Femur (tissue), 1 donor: ENCODE measurements at regions not wholly inside any gene's neighbourhood (a gene's known extent, or its start where the extent isn't known, plus 50 kb on each side); places are given as distances from the start of the nearest gene placed in this dataset.

ENCODE experiments used
- DNase-seq: peaks from one replicate; pipeline ENCODE4 v3.0.0-alpha.2; 2017

- DNase-seq, result no peak
Observed at GRCh38 chr7:9876053-9876452, 1097.6 kb upstream of the PHF14 start.

GRCh38 chr7:9889554-9889953, 1084.1 kb upstream of the PHF14 start:
- DNase-seq, result no peak

GRCh38 chr7:9890092-9890491, 1083.6 kb upstream of the PHF14 start:
- DNase-seq, result no peak

GRCh38 chr7:9891056-9891455, 1082.6 kb upstream of the PHF14 start:
- no peak for DNase-seq

- DNase-seq, result no peak
Observed at GRCh38 chr7:9900339-9900738, 1073.3 kb upstream of the PHF14 start.

- no peak for DNase-seq
Observed at GRCh38 chr7:9921326-9921725, 1052.3 kb upstream of the PHF14 start.

GRCh38 chr7:9937944-9938631, 1035.6 kb upstream of the PHF14 start:
- no peak for DNase-seq

- no peak for DNase-seq
Observed at GRCh38 chr7:9939176-9939575, 1034.5 kb upstream of the PHF14 start.

- no peak for DNase-seq
Observed at GRCh38 chr7:9945131-9945530, 1028.5 kb upstream of the PHF14 start.

- DNase-seq, result no peak
Observed at GRCh38 chr7:9945857-9946256, 1027.8 kb upstream of the PHF14 start.

- no peak for DNase-seq
Observed at GRCh38 chr7:9955138-9955537, 1018.5 kb upstream of the PHF14 start.

- no peak for DNase-seq
Observed at GRCh38 chr7:9958486-9958885, 1015.2 kb upstream of the PHF14 start.

GRCh38 chr7:9960460-9960859, 1013.2 kb upstream of the PHF14 start:
- no peak for DNase-seq

GRCh38 chr7:9961161-9961922, 1012.3 kb upstream of the PHF14 start:
- no peak for DNase-seq

GRCh38 chr7:9962742-9963141, 1010.9 kb upstream of the PHF14 start:
- DNase-seq, result no peak

GRCh38 chr7:9978106-9979064, 995.3 kb upstream of the PHF14 start:
- no peak for DNase-seq

GRCh38 chr7:9981742-9982349, 991.8 kb upstream of the PHF14 start:
- no peak for DNase-seq

- DNase-seq, result no peak
Observed at GRCh38 chr7:9983048-9983447, 990.6 kb upstream of the PHF14 start.

GRCh38 chr7:10015687-10016086, 958.0 kb upstream of the PHF14 start:
- no peak for DNase-seq

GRCh38 chr7:10022480-10022879, 951.2 kb upstream of the PHF14 start:
- DNase-seq, result no peak

GRCh38 chr7:10022957-10023356, 950.7 kb upstream of the PHF14 start:
- no peak for DNase-seq

GRCh38 chr7:10034843-10035556, 938.7 kb upstream of the PHF14 start:
- no peak for DNase-seq
